ENCODE measurements at regions not wholly inside any gene's neighbourhood (a gene's known extent, or its start where the extent isn't known, plus 50 kb on each side); places are given as distances from the start of the nearest gene placed in this dataset.

GRCh38 chr20:19834287-19834686 is 76.2 kb downstream of the RIN2 start:
- no peak for TF ChIP-seq POLR2AphosphoS5 (IDR thresholded peaks at IDR 0.05; ENCODE audit: borderline replicate concordance, low read depth, low read length)
- no peak for TF ChIP-seq EZH2 (IDR thresholded peaks at IDR 0.05)
- no peak for TF ChIP-seq FOXP2 (optimal IDR thresholded peaks at IDR 0.05; ENCODE audit: control extremely low read depth, extremely low read length, insufficient read depth)
